H1 (cell line): ENCODE measurements at regions not wholly inside any gene's neighbourhood (a gene's known extent, or its start where the extent isn't known, plus 50 kb on each side); places are given as distances from the start of the nearest gene placed in this dataset.
A peak's percentile ranks its signal among the peaks of the same experiment; 100 is the strongest.

Experiments used
- CTCF ChIA-PET: fragments of 300-600 bp; sonication (Branson Sonifier 250); formaldehyde crosslinking; loops from one replicate; lab custom pipeline; 2021; ENCODE audit not compliant: partially characterized antibody; lab: Charles Lee
- POLR2A ChIA-PET: fragments of 300-600 bp; sonication (Branson Sonifier 250); formaldehyde crosslinking; loops from one replicate; lab custom pipeline; 2021; ENCODE audit warnings: inconsistent platforms; ENCODE audit not compliant: partially characterized antibody; lab: Charles Lee
- DNase-seq, 2 experiments: peaks; one replicate each; pipeline versions ENCODE4 v3.0.0 to v3.0.0-alpha.2; 2010 to 2022; ENCODE audit warnings: low spot score in 2 of 2, low read depth in 1 of 2, mixed read lengths in 1 of 2
- FAIRE-seq: peaks from 2 replicates; lab custom pipeline; 2011; peaks lifted over from hg19 to GRCh38; lab: Jason Lieb, UNC
- H2AFZ ChIP-seq: 2 replicates; pipeline ENCODE4 v1.8.1; 2012; ENCODE audit warnings: low read length, inconsistent platforms
- H2AK5ac ChIP-seq: 2 replicates; pipeline ENCODE4 v1.6.1; 2013; ENCODE audit warnings: low read depth, low read length
- H2BK120ac ChIP-seq: replicated peaks from 2 replicates; pipeline ENCODE3; 2013; ENCODE audit warnings: low read depth, low read length, inconsistent platforms
- H2BK12ac ChIP-seq: 2 replicates; pipeline ENCODE4 v1.6.1; 2013; ENCODE audit warnings: low read depth, low read length
- H2BK15ac ChIP-seq: 2 replicates; pipeline ENCODE4 v1.6.1; 2013; ENCODE audit warnings: low read length
- H2BK20ac ChIP-seq: 2 replicates; pipeline ENCODE4 v1.6.1; 2013; ENCODE audit warnings: low read length
- H2BK5ac ChIP-seq: 2 replicates; pipeline ENCODE4 v1.6.1; 2013; ENCODE audit warnings: low read depth, low read length
- H3K14ac ChIP-seq: 2 replicates; pipeline ENCODE4 v1.6.1; 2013; ENCODE audit warnings: inconsistent platforms; ENCODE audit not compliant: insufficient read length
- H3K18ac ChIP-seq: 2 replicates; pipeline ENCODE4 v1.6.1; 2013; ENCODE audit warnings: low read length; ENCODE audit errors: extremely low read depth
- H3K23ac ChIP-seq: 2 replicates; pipeline ENCODE4 v1.6.1; 2013; ENCODE audit warnings: inconsistent platforms; ENCODE audit not compliant: insufficient read length
- H3K23me2 ChIP-seq: 2 replicates; pipeline ENCODE4 v1.6.1; 2013; ENCODE audit warnings: low read depth, low read length
- H3K27ac ChIP-seq: 2 replicates; pipeline ENCODE4 v1.6.1; 2011; ENCODE audit warnings: low read depth, low read length, inconsistent platforms
- H3K27me3 ChIP-seq, 4 experiments: replicated peaks in 1 of 4; 1 replicate in 1 of 4; 2 replicates in 3 of 4; pipeline versions ENCODE4 v1.6.1 to v1.8.1; 2011 to 2013; ENCODE audit warnings: low read length in 3 of 4, mild to moderate bottlenecking in 3 of 4, inconsistent platforms in 2 of 4, mixed read lengths in 2 of 4, moderate library complexity in 1 of 4; ENCODE audit not compliant: control insufficient read depth in 3 of 4, insufficient read depth in 3 of 4; ENCODE audit errors: extremely low read depth in 1 of 4
- H3K36me3 ChIP-seq, 4 experiments: 2 replicates each; pipeline versions ENCODE4 v1.6.1 to v1.8.1; 2011 to 2013; ENCODE audit warnings: mild to moderate bottlenecking in 4 of 4, low read length in 3 of 4, moderate library complexity in 2 of 4, control low read depth in 1 of 4, inconsistent platforms in 1 of 4; ENCODE audit not compliant: insufficient read depth in 4 of 4, control insufficient read depth in 2 of 4
- H3K4ac ChIP-seq: replicated peaks from 2 replicates; pipeline ENCODE3; 2013; ENCODE audit warnings: low read length, low read depth, mixed read lengths, inconsistent platforms; ENCODE audit not compliant: insufficient read length
- H3K4me1 ChIP-seq, 4 experiments: replicated peaks in 1 of 4; 1 replicate in 1 of 4; 2 replicates in 3 of 4; pipeline versions ENCODE4 v1.6.1 to v1.8.1; 2011 to 2013; ENCODE audit warnings: low read length in 3 of 4, inconsistent platforms in 2 of 4, mixed read lengths in 1 of 4; ENCODE audit not compliant: insufficient read depth in 4 of 4, control insufficient read depth in 3 of 4
- H3K4me2 ChIP-seq, 2 experiments: 2 replicates each; pipeline versions ENCODE4 v1.6.1 to v1.8.1; 2011 to 2013; ENCODE audit warnings: low read depth in 2 of 2, low read length in 2 of 2, control low read depth in 1 of 2, inconsistent platforms in 1 of 2, mild to moderate bottlenecking in 1 of 2; ENCODE audit not compliant: insufficient read depth in 1 of 2
- H3K4me3 ChIP-seq, 4 experiments: fragments of 200-600, 300-600 bp in 1 of 4; sonication (generic), shearing (Covaris generic), sonication (Bioruptor Twin) in 1 of 4; 2 replicates each; pipeline versions ENCODE4 v1.5.1 to v1.8.1; 2011 to 2016; ENCODE audit warnings: low read length in 4 of 4, low read depth in 3 of 4, control low read depth in 2 of 4, inconsistent platforms in 2 of 4, mild to moderate bottlenecking in 2 of 4, mixed read lengths in 1 of 4, moderate library complexity in 1 of 4; ENCODE audit not compliant: insufficient read depth in 2 of 4; ENCODE audit errors: extremely low read depth in 1 of 4
- H3K56ac ChIP-seq: replicated peaks from 2 replicates; pipeline ENCODE3; 2013; ENCODE audit warnings: low read depth, mild to moderate bottlenecking, mixed read lengths, low read length, inconsistent platforms; ENCODE audit not compliant: insufficient read length
- H3K79me1 ChIP-seq: 2 replicates; pipeline ENCODE4 v1.6.1; 2013; ENCODE audit warnings: low read depth, low read length, control low read depth
- H3K79me2 ChIP-seq, 2 experiments: 2 replicates each; pipeline versions ENCODE4 v1.6.1 to v1.8.1; 2012 to 2013; ENCODE audit warnings: low read length in 2 of 2, mild to moderate bottlenecking in 2 of 2, inconsistent platforms in 1 of 2; ENCODE audit not compliant: insufficient read depth in 2 of 2, control insufficient read depth in 1 of 2
- H3K9ac ChIP-seq, 4 experiments: replicated peaks in 1 of 4; 1 replicate in 1 of 4; 2 replicates in 3 of 4; pipeline versions ENCODE4 v1.6.1 to v1.8.1; 2011 to 2013; ENCODE audit warnings: low read depth in 3 of 4, low read length in 3 of 4, control low read depth in 2 of 4, mild to moderate bottlenecking in 2 of 4, moderate library complexity in 2 of 4, inconsistent platforms in 1 of 4; ENCODE audit errors: extremely low read depth in 1 of 4
- H3K9me3 ChIP-seq, 2 experiments: 2 replicates each; pipeline versions ENCODE4 v1.6.1 to v1.8.1; 2012 to 2013; ENCODE audit warnings: mild to moderate bottlenecking in 2 of 2, moderate library complexity in 2 of 2, control low read depth in 1 of 2, inconsistent platforms in 1 of 2, low read depth in 1 of 2, low read length in 1 of 2, mixed read lengths in 1 of 2; ENCODE audit not compliant: insufficient read depth in 2 of 2
- H4K20me1 ChIP-seq, 2 experiments: replicated peaks in 1 of 2; 2 replicates each; pipeline versions ENCODE3 to v1.8.1; 2011 to 2013; ENCODE audit warnings: inconsistent platforms in 2 of 2, low read length in 2 of 2, mild to moderate bottlenecking in 1 of 2; ENCODE audit not compliant: insufficient read depth in 2 of 2, control insufficient read depth in 1 of 2
- H4K5ac ChIP-seq: 2 replicates; pipeline ENCODE4 v1.6.1; 2013; ENCODE audit warnings: low read length, low read depth, mixed read lengths, inconsistent platforms; ENCODE audit not compliant: insufficient read length
- H4K8ac ChIP-seq: 2 replicates; pipeline ENCODE4 v1.8.0; 2013; ENCODE audit warnings: mild to moderate bottlenecking, moderate library complexity, low read length, inconsistent platforms; ENCODE audit not compliant: insufficient read depth; ENCODE audit errors: extremely low read depth
- H4K91ac ChIP-seq: replicated peaks from 2 replicates; pipeline ENCODE3; 2013; ENCODE audit warnings: low read length, mixed read lengths, inconsistent platforms; ENCODE audit not compliant: insufficient read length
- BRCA1 ChIP-seq: IDR thresholded peaks from 2 replicates; pipeline ENCODE4 v1.6.1; 2012; ENCODE audit warnings: low read depth, low read length, improper control_type of control experiment
- CHD1 ChIP-seq: IDR thresholded peaks from 2 replicates; pipeline ENCODE4 v1.6.1; 2012; ENCODE audit warnings: low read depth, low read length, improper control_type of control experiment
- CHD2 ChIP-seq: IDR thresholded peaks from 2 replicates; pipeline ENCODE4 v1.6.1; 2012; ENCODE audit warnings: low read length, improper control_type of control experiment
- CTBP2 ChIP-seq: IDR thresholded peaks from 2 replicates; pipeline ENCODE4 v1.7.0; 2011; ENCODE audit warnings: borderline replicate concordance, mild to moderate bottlenecking, moderate library complexity, mixed read lengths, low read length; ENCODE audit not compliant: insufficient read depth, insufficient read length
- EGR1 ChIP-seq: IDR thresholded peaks from 2 replicates; pipeline ENCODE4 v1.6.1; 2011; ENCODE audit warnings: low read depth, low read length, borderline replicate concordance
- GABPA ChIP-seq: IDR thresholded peaks from 2 replicates; pipeline ENCODE4 v1.6.1; 2011; ENCODE audit warnings: mild to moderate bottlenecking, low read length, moderate library complexity, borderline replicate concordance; ENCODE audit not compliant: insufficient read depth
- NANOG ChIP-seq: IDR thresholded peaks from 2 replicates; pipeline ENCODE4 v1.6.1; 2011; ENCODE audit warnings: low read length, low read depth, mild to moderate bottlenecking, inconsistent platforms; ENCODE audit not compliant: insufficient read depth, poor library complexity, severe bottlenecking
- RAD21 ChIP-seq, 2 experiments: IDR thresholded peaks in 1 of 2; conservative IDR thresholded peaks in 1 of 2; 2 replicates each; pipeline ENCODE4 v1.6.1; 2011; ENCODE audit warnings: low read depth in 2 of 2, low read length in 2 of 2, improper control_type of control experiment in 1 of 2, inconsistent platforms in 1 of 2, mild to moderate bottlenecking in 1 of 2, moderate library complexity in 1 of 2
- SP4 ChIP-seq: IDR thresholded peaks from 2 replicates; pipeline ENCODE4 v1.6.1; 2012; ENCODE audit warnings: low read length, inconsistent platforms
- USF2 ChIP-seq: IDR thresholded peaks from 2 replicates; pipeline ENCODE4 v1.6.1; 2011; ENCODE audit warnings: low read length, improper control_type of control experiment
- ZNF274 ChIP-seq: IDR thresholded peaks from 2 replicates; pipeline ENCODE4 v1.7.0; 2012; ENCODE audit warnings: low read length, borderline replicate concordance; ENCODE audit errors: extremely low read depth
- WGBS, 2 experiments: shearing (Covaris generic) in 1 of 2; methylation state at CpG; one replicate each; pipeline versions ENCODE4 v1.1.6 to v1.1.7; 2013 to 2015; ENCODE audit warnings: low lambda C conversion rate in 2 of 2, mixed read lengths in 2 of 2, inconsistent platforms in 1 of 2, low coverage in 1 of 2, missing lambda C conversion rate in 1 of 2; ENCODE audit not compliant: insufficient replicate concordance in 2 of 2, insufficient coverage in 1 of 2, insufficient read length in 1 of 2; ENCODE audit errors: extremely low coverage in 1 of 2, missing lambda C conversion rate in 1 of 2; 5-methylcytosine and 5-hydroxymethylcytosine counted together

- Histone ChIP-seq H3K18ac (no peak overlapping the region), H3K79me2 (no peaks in the 10 kb centered on the region), H3K9ac (no peak overlapping the region), H3K56ac (no peak overlapping the region), H4K91ac (no peak overlapping the region), H3K4me3 (no peak overlapping the region), H2BK15ac (no peak overlapping the region), H2AK5ac (no peak overlapping the region), H3K27ac (no peak overlapping the region), H3K23me2 (no peaks in the 10 kb centered on the region), H2BK120ac (no peak overlapping the region), H3K9me3 (no peaks in the 10 kb centered on the region), H2AFZ (0 out of 2 replicates have a peak overlapping the region, but pooled peaks have one; percentile 63), H4K5ac (no peak overlapping the region), H2BK12ac (no peak overlapping the region), H2BK20ac (no peak overlapping the region), H3K23ac (no peak overlapping the region), H3K4ac (no peak overlapping the region), H3K36me3 (no peaks in the 10 kb centered on the region), H3K4me2 (no peak overlapping the region), H3K4me1 (no peaks in the 10 kb centered on the region), H2BK5ac (no peak overlapping the region), H3K79me1 (no peaks in the 10 kb centered on the region), H4K20me1 (no peaks in the 10 kb centered on the region), H3K14ac (no peak overlapping the region), H3K27me3 (no peaks in the 10 kb centered on the region), H4K8ac (no peak overlapping the region)
- FAIRE-seq, result no peak
- no peak for DNase-seq
- POLR2A ChIA-PET, result no interaction called here
- no peak for TF ChIP-seq EGR1
- no peak for TF ChIP-seq CHD2
- no peak for TF ChIP-seq CHD1
- no peak for TF ChIP-seq GABPA
- no peak for TF ChIP-seq CTBP2
- TF ChIP-seq SP4, result no peak
- no peak for TF ChIP-seq USF2
- TF ChIP-seq ZNF274, result no peak
- no peak for TF ChIP-seq RAD21 (IDR thresholded peaks at IDR 0.05 in 1 of 2, conservative IDR thresholded peaks at IDR 0.05 in 1 of 2; ENCODE audit: low read depth in 2 of 2, low read length in 2 of 2)
- TF ChIP-seq NANOG, result no peak
- no peak for TF ChIP-seq BRCA1
- 87% methylated on average over 5 of the region's 5 CpGs; no CpG with 5 or more reads in 1 of the 2 experiments for WGBS, 2 experiments
- CTCF ChIA-PET, result no interaction called here
Measured at GRCh38 chr7:13188236-13188805, 500.9 kb downstream of the ARL4A start.
